ENCODE measurements at regions not wholly inside any gene's neighbourhood (a gene's known extent, or its start where the extent isn't known, plus 50 kb on each side); places are given as distances from the start of the nearest gene placed in this dataset.

GRCh38 chr18:47500930-47501329, 249.5 kb upstream of the SKOR2 start:
- Histone ChIP-seq H3K27me3 (ENCODE audit: control insufficient read depth in 1 of 2, insufficient read depth in 2 of 2, low read length in 2 of 2) (no peaks in the 10 kb centered on the region), H3K4me3 (ENCODE audit: low read depth in 1 of 2, low read length in 2 of 2) (no peak overlapping the region), H3K36me3 (ENCODE audit: control insufficient read depth in 2 of 2, insufficient read depth in 2 of 2, low read length in 1 of 2) (no peaks in the 10 kb centered on the region), H3K4me1 (ENCODE audit: control insufficient read depth in 2 of 2, insufficient read depth in 2 of 2, low read length in 1 of 2) (no peaks in the 10 kb centered on the region), H3K27ac (ENCODE audit: low read depth in 2 of 2, low read length in 1 of 2) (no peak overlapping the region), H3K9me3 (ENCODE audit: control insufficient read depth in 2 of 2, insufficient read depth in 1 of 2, low read depth in 1 of 2, low read length in 1 of 2) (no peaks in the 10 kb centered on the region)
- 62 to 63% methylated on average over 2 of the region's 2 CpGs for WGBS, 2 donors

GRCh38 chr18:47492691-47493090, 241.2 kb upstream of the SKOR2 start:
- Histone ChIP-seq H3K27ac (ENCODE audit: low read depth in 2 of 2, low read length in 1 of 2) (no peak overlapping the region), H3K4me1 (ENCODE audit: control insufficient read depth in 2 of 2, insufficient read depth in 2 of 2, low read length in 1 of 2) (no peaks in the 10 kb centered on the region), H3K36me3 (ENCODE audit: control insufficient read depth in 2 of 2, insufficient read depth in 2 of 2, low read length in 1 of 2) (no peaks in the 10 kb centered on the region), H3K27me3 (ENCODE audit: control insufficient read depth in 1 of 2, insufficient read depth in 2 of 2, low read length in 2 of 2) (no peaks in the 10 kb centered on the region), H3K9me3 (ENCODE audit: control insufficient read depth in 2 of 2, insufficient read depth in 1 of 2, low read depth in 1 of 2, low read length in 1 of 2) (peaks cover 0 to 6% of the 10 kb centered on the region in 2 donors), H3K4me3 (ENCODE audit: low read depth in 1 of 2, low read length in 2 of 2) (no peak overlapping the region)
- WGBS, 2 donors = 77% methylated on average over 3 of the region's 3 CpGs

- Histone ChIP-seq H3K4me3 (ENCODE audit: low read depth in 1 of 2, low read length in 2 of 2) (no peak overlapping the region), H3K4me1 (ENCODE audit: control insufficient read depth in 2 of 2, insufficient read depth in 2 of 2, low read length in 1 of 2) (no peaks in the 10 kb centered on the region), H3K36me3 (ENCODE audit: control insufficient read depth in 2 of 2, insufficient read depth in 2 of 2, low read length in 1 of 2) (no peaks in the 10 kb centered on the region), H3K9me3 (ENCODE audit: control insufficient read depth in 2 of 2, insufficient read depth in 1 of 2, low read depth in 1 of 2, low read length in 1 of 2) (peaks cover 0 to 6% of the 10 kb centered on the region in 2 donors), H3K27ac (ENCODE audit: low read depth in 2 of 2, low read length in 1 of 2) (no peak overlapping the region), H3K27me3 (ENCODE audit: control insufficient read depth in 1 of 2, insufficient read depth in 2 of 2, low read length in 2 of 2) (no peaks in the 10 kb centered on the region)
- 52 to 57% methylated on average over 5 of the region's 5 CpGs for WGBS, 2 donors
Measured at GRCh38 chr18:47490882-47491281, 239.4 kb upstream of the SKOR2 start.

GRCh38 chr18:47485221-47485797, 233.8 kb upstream of the SKOR2 start:
- WGBS, 2 donors = 63 to 67% methylated on average over 5 of the region's 5 CpGs
- H3K9me3 ChIP-seq (ENCODE audit: control insufficient read depth in 2 of 2, insufficient read depth in 1 of 2, low read depth in 1 of 2, low read length in 1 of 2) = peaks cover 0 to 6% of the 10 kb centered on the region in 2 donors
- no peaks in the 10 kb centered on the region for H3K36me3 ChIP-seq (ENCODE audit: control insufficient read depth in 2 of 2, insufficient read depth in 2 of 2, low read length in 1 of 2)
- H3K4me3 ChIP-seq (ENCODE audit: low read depth in 1 of 2, low read length in 2 of 2) = no peak overlapping the region
- no peaks in the 10 kb centered on the region for H3K4me1 ChIP-seq (ENCODE audit: control insufficient read depth in 2 of 2, insufficient read depth in 2 of 2, low read length in 1 of 2)
- H3K27ac ChIP-seq (ENCODE audit: low read depth in 2 of 2, low read length in 1 of 2) = no peak overlapping the region
- peaks cover 0 to 2% of the 10 kb centered on the region in 2 donors for H3K27me3 ChIP-seq (ENCODE audit: control insufficient read depth in 1 of 2, insufficient read depth in 2 of 2, low read length in 2 of 2)

GRCh38 chr18:47484068-47484467, 232.6 kb upstream of the SKOR2 start:
- no peaks in the 10 kb centered on the region for H3K36me3 ChIP-seq (ENCODE audit: control insufficient read depth in 2 of 2, insufficient read depth in 2 of 2, low read length in 1 of 2)
- H3K4me1 ChIP-seq (ENCODE audit: control insufficient read depth in 2 of 2, insufficient read depth in 2 of 2, low read length in 1 of 2) = no peaks in the 10 kb centered on the region
- peaks cover 0 to 2% of the 10 kb centered on the region in 2 donors for H3K27me3 ChIP-seq (ENCODE audit: control insufficient read depth in 1 of 2, insufficient read depth in 2 of 2, low read length in 2 of 2)
- H3K27ac ChIP-seq (ENCODE audit: low read depth in 2 of 2, low read length in 1 of 2) = no peak overlapping the region
- H3K4me3 ChIP-seq (ENCODE audit: low read depth in 1 of 2, low read length in 2 of 2) = no peak overlapping the region
- peaks cover 0 to 6% of the 10 kb centered on the region in 2 donors for H3K9me3 ChIP-seq (ENCODE audit: control insufficient read depth in 2 of 2, insufficient read depth in 1 of 2, low read depth in 1 of 2, low read length in 1 of 2)
- WGBS, 2 donors = 46 to 62% methylated on average over 2 of the region's 2 CpGs

- H3K36me3 ChIP-seq (ENCODE audit: control insufficient read depth in 2 of 2, insufficient read depth in 2 of 2, low read length in 1 of 2) = no peaks in the 10 kb centered on the region
- H3K4me1 ChIP-seq (ENCODE audit: control insufficient read depth in 2 of 2, insufficient read depth in 2 of 2, low read length in 1 of 2) = no peaks in the 10 kb centered on the region
- WGBS, 2 donors = 69 to 75% methylated on average over 4 of the region's 4 CpGs
- H3K4me3 ChIP-seq (ENCODE audit: low read depth in 1 of 2, low read length in 2 of 2) = no peak overlapping the region
- H3K27me3 ChIP-seq (ENCODE audit: control insufficient read depth in 1 of 2, insufficient read depth in 2 of 2, low read length in 2 of 2) = peaks cover 0 to 2% of the 10 kb centered on the region in 2 donors
- peaks cover 0 to 3% of the 10 kb centered on the region in 2 donors for H3K9me3 ChIP-seq (ENCODE audit: control insufficient read depth in 2 of 2, insufficient read depth in 1 of 2, low read depth in 1 of 2, low read length in 1 of 2)
- no peak overlapping the region for H3K27ac ChIP-seq (ENCODE audit: low read depth in 2 of 2, low read length in 1 of 2)
Measured at GRCh38 chr18:47480166-47480565, 228.7 kb upstream of the SKOR2 start.

- Histone ChIP-seq H3K4me1 (ENCODE audit: control insufficient read depth in 2 of 2, insufficient read depth in 2 of 2, low read length in 1 of 2) (no peaks in the 10 kb centered on the region), H3K9me3 (ENCODE audit: control insufficient read depth in 2 of 2, insufficient read depth in 1 of 2, low read depth in 1 of 2, low read length in 1 of 2) (no peaks in the 10 kb centered on the region), H3K27me3 (ENCODE audit: control insufficient read depth in 1 of 2, insufficient read depth in 2 of 2, low read length in 2 of 2) (no peaks in the 10 kb centered on the region), H3K4me3 (ENCODE audit: low read depth in 1 of 2, low read length in 2 of 2) (no peak overlapping the region), H3K36me3 (ENCODE audit: control insufficient read depth in 2 of 2, insufficient read depth in 2 of 2, low read length in 1 of 2) (no peaks in the 10 kb centered on the region), H3K27ac (ENCODE audit: low read depth in 2 of 2, low read length in 1 of 2) (no peak overlapping the region)
- 62 to 72% methylated on average over 2 of the region's 2 CpGs for WGBS, 2 donors
Measured at GRCh38 chr18:47471784-47472183, 220.3 kb upstream of the SKOR2 start.

GRCh38 chr18:47470941-47471340, 219.5 kb upstream of the SKOR2 start:
- H3K4me1 ChIP-seq (ENCODE audit: control insufficient read depth in 2 of 2, insufficient read depth in 2 of 2, low read length in 1 of 2) = no peaks in the 10 kb centered on the region
- H3K4me3 ChIP-seq (ENCODE audit: low read depth in 1 of 2, low read length in 2 of 2) = no peak overlapping the region
- H3K36me3 ChIP-seq (ENCODE audit: control insufficient read depth in 2 of 2, insufficient read depth in 2 of 2, low read length in 1 of 2) = no peaks in the 10 kb centered on the region
- no peaks in the 10 kb centered on the region for H3K9me3 ChIP-seq (ENCODE audit: control insufficient read depth in 2 of 2, insufficient read depth in 1 of 2, low read depth in 1 of 2, low read length in 1 of 2)
- H3K27me3 ChIP-seq (ENCODE audit: control insufficient read depth in 1 of 2, insufficient read depth in 2 of 2, low read length in 2 of 2) = no peaks in the 10 kb centered on the region
- H3K27ac ChIP-seq (ENCODE audit: low read depth in 2 of 2, low read length in 1 of 2) = no peak overlapping the region
- WGBS, 2 donors = 73 to 77% methylated on average over 2 of the region's 2 CpGs

- Histone ChIP-seq H3K27ac (ENCODE audit: low read depth in 2 of 2, low read length in 1 of 2) (no peak overlapping the region), H3K36me3 (ENCODE audit: control insufficient read depth in 2 of 2, insufficient read depth in 2 of 2, low read length in 1 of 2) (no peaks in the 10 kb centered on the region), H3K4me1 (ENCODE audit: control insufficient read depth in 2 of 2, insufficient read depth in 2 of 2, low read length in 1 of 2) (no peaks in the 10 kb centered on the region), H3K27me3 (ENCODE audit: control insufficient read depth in 1 of 2, insufficient read depth in 2 of 2, low read length in 2 of 2) (no peaks in the 10 kb centered on the region), H3K9me3 (ENCODE audit: control insufficient read depth in 2 of 2, insufficient read depth in 1 of 2, low read depth in 1 of 2, low read length in 1 of 2) (no peaks in the 10 kb centered on the region), H3K4me3 (ENCODE audit: low read depth in 1 of 2, low read length in 2 of 2) (no peak overlapping the region)
- 53 to 65% methylated on average over 2 of the region's 2 CpGs for whole genome bisulfite sequencing, 2 donors
Measured at GRCh38 chr18:47469576-47469975, 218.1 kb upstream of the SKOR2 start.

GRCh38 chr18:47461977-47462376, 210.5 kb upstream of the SKOR2 start:
- Histone ChIP-seq H3K27me3 (ENCODE audit: control insufficient read depth in 1 of 2, insufficient read depth in 2 of 2, low read length in 2 of 2) (no peaks in the 10 kb centered on the region), H3K27ac (ENCODE audit: low read depth in 2 of 2, low read length in 1 of 2) (no peak overlapping the region), H3K36me3 (ENCODE audit: control insufficient read depth in 2 of 2, insufficient read depth in 2 of 2, low read length in 1 of 2) (no peaks in the 10 kb centered on the region), H3K4me3 (ENCODE audit: low read depth in 1 of 2, low read length in 2 of 2) (no peak overlapping the region), H3K9me3 (ENCODE audit: control insufficient read depth in 2 of 2, insufficient read depth in 1 of 2, low read depth in 1 of 2, low read length in 1 of 2) (no peaks in the 10 kb centered on the region), H3K4me1 (ENCODE audit: control insufficient read depth in 2 of 2, insufficient read depth in 2 of 2, low read length in 1 of 2) (no peaks in the 10 kb centered on the region)
- 85 to 90% methylated on average over 2 of the region's 2 CpGs for WGBS, 2 donors

Data from esophagus (tissue), 2 donors.